SK-N-SH treated with all-trans-retinoic acid at 6 μM for 48 hours (cell line): ENCODE measurements at regions not wholly inside any gene's neighbourhood (a gene's known extent, or its start where the extent isn't known, plus 50 kb on each side); places are given as distances from the start of the nearest gene placed in this dataset.

Source experiments
- ZFP30 ChIP-seq: fragments of 450-650 bp; formaldehyde crosslinking; IDR thresholded peaks from 2 replicates; pipeline ENCODE4 v1.5.0; 2022; ENCODE audit warnings: mild to moderate bottlenecking, moderate library complexity
- ZNF70 ChIP-seq: fragments of 450-650 bp; formaldehyde crosslinking; IDR thresholded peaks from 2 replicates; pipeline ENCODE4 v1.5.0; 2020; ENCODE audit warnings: mild to moderate bottlenecking, moderate library complexity

DNA sequence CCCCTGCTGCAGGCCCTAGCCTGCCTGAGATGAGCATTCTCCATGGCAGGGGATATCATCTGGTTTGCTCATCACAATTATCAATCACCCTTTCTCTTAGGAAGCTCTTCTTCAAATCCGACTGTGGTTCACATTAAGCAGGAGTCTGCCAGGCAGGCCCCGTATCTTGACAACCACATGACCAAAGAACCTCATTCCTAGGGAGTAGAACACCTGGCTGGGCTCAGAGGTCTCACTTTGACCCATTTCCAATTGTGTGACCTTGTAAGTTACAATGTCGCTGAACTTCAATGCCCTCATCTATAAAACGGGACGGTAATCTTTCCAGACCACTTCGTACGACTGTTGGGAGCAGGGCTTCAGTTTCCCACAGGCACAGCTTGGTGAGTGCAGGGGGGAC is 156.4 kb upstream of the PCBD1 start:
- TF ChIP-seq ZNF70 (CRISPR knock-in tag), result no peak
- no peak for TF ChIP-seq ZFP30 (CRISPR knock-in tag)
